HepG2 (cell line): ENCODE measurements at regions not wholly inside any gene's neighbourhood (a gene's known extent, or its start where the extent isn't known, plus 50 kb on each side); places are given as distances from the start of the nearest gene placed in this dataset.

ENCODE experiments used
- ATAC-seq: fragments of 200-7000 bp; cut with Tn5 transposase; 3 replicates; pipeline ENCODE4 v1.9.1; 2020; ENCODE audit warnings: mild to moderate bottlenecking, moderate library complexity
- BruUV-seq: library from RNA; stranded (reverse); fragments of 400-500 nt; replicated peaks from 2 replicates; lab custom pipeline; 2021; lab: Mats Ljungman, UMichigan
- CTCF ChIA-PET: fragments of 300-600 bp; formaldehyde crosslinking; extraction: SDS; loops from one replicate; lab custom pipeline; 2021; ENCODE audit warnings: low total read pairs, inconsistent platforms, low intra/inter-chr PET ratio; lab: Yijun Ruan, JAX
- POLR2A ChIA-PET: fragments of 350-600 bp; sonication (Branson Sonifier 250); formaldehyde crosslinking; loops from one replicate; lab custom pipeline; 2020; ENCODE audit warnings: antibody characterized with exemption, inconsistent platforms; lab: Yijun Ruan, JAX
- DNase-seq: peaks from one replicate; pipeline ENCODE4 v3.0.0-alpha.2; 2015; ENCODE audit warnings: low spot score
- FAIRE-seq: peaks from 3 replicates; lab custom pipeline; 2011; peaks lifted over from hg19 to GRCh38; lab: Jason Lieb, UNC
- H2AFZ ChIP-seq: one replicate; pipeline ENCODE4 v1.6.1; 2011; ENCODE audit warnings: low read length, inconsistent platforms
- H3K27ac ChIP-seq: fragments of 300-600 bp; 3 replicates; pipeline ENCODE4 v1.8.0; 2011; ENCODE audit warnings: mixed run types, mild to moderate bottlenecking, mixed read lengths, low read length, inconsistent platforms; ENCODE audit not compliant: insufficient read depth; ENCODE audit errors: extremely low read length
- H3K27me3 ChIP-seq, 2 experiments: fragments of 200-600 bp in 1 of 2; 2 replicates in 1 of 2; 3 replicates in 1 of 2; pipeline versions ENCODE4 v1.6.0 to v1.8.0; 2011; ENCODE audit warnings: low read length in 2 of 2, mild to moderate bottlenecking in 2 of 2, moderate library complexity in 2 of 2, inconsistent platforms in 1 of 2; ENCODE audit not compliant: insufficient read depth in 2 of 2, control insufficient read depth in 1 of 2
- H3K36me3 ChIP-seq, 2 experiments: fragments of 200-600 bp in 1 of 2; replicated peaks in 1 of 2; 2 replicates in 1 of 2; 3 replicates in 1 of 2; pipeline versions ENCODE4 v1.5.1 to v1.8.0; 2011; ENCODE audit warnings: low read length in 2 of 2, inconsistent platforms in 1 of 2; ENCODE audit not compliant: insufficient read depth in 2 of 2, control insufficient read depth in 1 of 2
- H3K4me1 ChIP-seq: 2 replicates; pipeline ENCODE4 v1.5.1; 2012; ENCODE audit warnings: low read length, inconsistent platforms; ENCODE audit not compliant: insufficient read depth
- H3K4me2 ChIP-seq: 2 replicates; pipeline ENCODE4 v1.6.0; 2011; ENCODE audit warnings: low read depth, low read length, inconsistent platforms
- H3K4me3 ChIP-seq, 3 experiments: fragments of 200-600 bp in 1 of 3; sonication (generic), shearing (Covaris generic) in 1 of 3; replicated peaks in 1 of 3; 2 replicates each; pipeline ENCODE4 v1.5.1; 2011 to 2016; ENCODE audit warnings: low read length in 3 of 3, inconsistent platforms in 2 of 3, low read depth in 2 of 3, mild to moderate bottlenecking in 2 of 3, control low read depth in 1 of 3, mixed read lengths in 1 of 3; ENCODE audit not compliant: insufficient read depth in 1 of 3
- H3K79me2 ChIP-seq: one replicate; pipeline ENCODE4 v1.6.1; 2011; ENCODE audit warnings: low read length, inconsistent platforms; ENCODE audit not compliant: insufficient read depth
- H3K9ac ChIP-seq: 2 replicates; pipeline ENCODE4 v1.6.0; 2011; ENCODE audit warnings: mild to moderate bottlenecking, low read depth, low read length, inconsistent platforms; ENCODE audit not compliant: insufficient read depth
- H3K9me3 ChIP-seq: 2 replicates; pipeline ENCODE4 v1.5.1; 2012; ENCODE audit warnings: mild to moderate bottlenecking, low read length
- H4K20me1 ChIP-seq: 2 replicates; pipeline ENCODE4 v1.6.0; 2011; ENCODE audit warnings: inconsistent platforms, mild to moderate bottlenecking, low read length, moderate library complexity; ENCODE audit not compliant: insufficient read depth
- DMAP1 ChIP-seq: IDR thresholded peaks from 2 replicates; pipeline ENCODE4 v1.6.1; 2016
- FOXM1 ChIP-seq: sonication (generic); formaldehyde crosslinking; IDR thresholded peaks from 2 replicates; pipeline ENCODE4 v1.5.0; 2020; ENCODE audit warnings: missing genetic modification reagents
- MAFF ChIP-seq: IDR thresholded peaks from 2 replicates; pipeline ENCODE4 v1.6.1; 2011; ENCODE audit warnings: low read depth, low read length, improper control_type of control experiment
- MAFK ChIP-seq, 2 experiments: IDR thresholded peaks in 1 of 2; conservative IDR thresholded peaks in 1 of 2; 2 replicates each; pipeline ENCODE4 v1.6.1; 2011; ENCODE audit warnings: improper control_type of control experiment in 2 of 2, low read length in 2 of 2
- NKX3-1 ChIP-seq: sonication (generic); formaldehyde crosslinking; IDR thresholded peaks from 2 replicates; pipeline ENCODE4 v1.5.0; 2020; ENCODE audit warnings: missing genetic modification reagents
- RARA ChIP-seq: IDR thresholded peaks from 2 replicates; pipeline ENCODE4 v1.6.1; 2016; ENCODE audit warnings: missing genetic modification reagents, missing compliant biosample characterization
- WGBS: methylation state at CpG from one replicate; pipeline ENCODE4 v1.1.6; 2017; ENCODE audit warnings: low lambda C conversion rate; 5-methylcytosine and 5-hydroxymethylcytosine counted together
- in situ Hi-C: cut with HindIII; loops from 2 replicates; pipeline ENCODE4 v1.10.0; 2017; ENCODE audit warnings: low pct_unique_long_range_greater_than_20kb; ENCODE audit not compliant: extremely low pct_ligation_motif_present
- intact Hi-C: fragments of 100-400 bp; cut with micrococcal nuclease; formaldehyde crosslinking; loops from one replicate; pipeline ENCODE4 v1.10.0; 2022; ENCODE audit not compliant: unreplicated experiment
- TF ChIP-seq, protein P1 (sequence below): sonication (generic); formaldehyde crosslinking; conservative IDR thresholded peaks from 2 replicates; pipeline ENCODE4 v1.4.0; 2020; ENCODE audit warnings: mild to moderate bottlenecking, missing genetic modification reagents, moderate library complexity

DNA sequence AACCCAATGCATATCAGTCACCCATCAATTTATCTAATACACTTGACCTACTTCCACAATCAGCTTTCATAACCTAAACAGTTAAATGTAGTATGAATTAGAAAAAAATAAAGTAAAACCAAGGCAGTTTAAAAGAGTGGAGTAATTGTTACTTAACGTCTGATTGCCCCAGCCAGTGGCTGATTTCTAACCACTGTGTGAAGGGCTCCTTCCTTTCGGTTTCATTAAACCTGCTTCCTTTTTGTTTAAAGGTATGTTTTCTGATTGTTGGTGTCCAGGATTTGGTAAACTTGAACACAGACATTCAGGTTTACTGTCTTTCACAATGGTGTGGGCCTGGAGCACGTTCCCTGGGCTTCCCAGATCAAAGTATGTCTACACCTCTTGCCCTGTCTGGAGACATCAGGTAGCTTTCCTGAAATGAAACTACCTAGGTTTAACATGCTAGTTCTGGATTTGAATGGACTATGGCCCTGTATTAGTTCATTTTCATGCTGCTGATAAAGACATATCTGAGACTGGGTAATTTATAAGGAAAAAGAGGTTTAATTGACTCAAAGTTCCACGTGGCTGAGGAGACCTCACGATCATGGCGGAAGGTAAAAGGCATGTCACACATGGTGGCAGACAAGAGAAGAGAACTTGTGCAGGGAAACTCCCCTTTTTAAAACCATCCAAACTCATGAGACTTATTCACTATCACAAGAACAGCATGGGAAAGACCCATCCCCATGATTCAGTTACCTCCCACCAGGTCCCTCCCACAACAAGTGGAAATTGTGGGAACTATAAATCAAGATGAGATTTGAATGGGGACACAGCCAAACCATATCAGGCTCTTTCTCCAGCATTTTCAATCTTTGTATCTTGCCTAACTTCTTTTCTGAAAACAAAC lies 605.2 kb upstream of the ID2 start (continued):
- TF ChIP-seq FOXM1 (no peak), NKX3-1 (CRISPR knock-in tag) (no peak)
- TF ChIP-seq, protein P1, sequence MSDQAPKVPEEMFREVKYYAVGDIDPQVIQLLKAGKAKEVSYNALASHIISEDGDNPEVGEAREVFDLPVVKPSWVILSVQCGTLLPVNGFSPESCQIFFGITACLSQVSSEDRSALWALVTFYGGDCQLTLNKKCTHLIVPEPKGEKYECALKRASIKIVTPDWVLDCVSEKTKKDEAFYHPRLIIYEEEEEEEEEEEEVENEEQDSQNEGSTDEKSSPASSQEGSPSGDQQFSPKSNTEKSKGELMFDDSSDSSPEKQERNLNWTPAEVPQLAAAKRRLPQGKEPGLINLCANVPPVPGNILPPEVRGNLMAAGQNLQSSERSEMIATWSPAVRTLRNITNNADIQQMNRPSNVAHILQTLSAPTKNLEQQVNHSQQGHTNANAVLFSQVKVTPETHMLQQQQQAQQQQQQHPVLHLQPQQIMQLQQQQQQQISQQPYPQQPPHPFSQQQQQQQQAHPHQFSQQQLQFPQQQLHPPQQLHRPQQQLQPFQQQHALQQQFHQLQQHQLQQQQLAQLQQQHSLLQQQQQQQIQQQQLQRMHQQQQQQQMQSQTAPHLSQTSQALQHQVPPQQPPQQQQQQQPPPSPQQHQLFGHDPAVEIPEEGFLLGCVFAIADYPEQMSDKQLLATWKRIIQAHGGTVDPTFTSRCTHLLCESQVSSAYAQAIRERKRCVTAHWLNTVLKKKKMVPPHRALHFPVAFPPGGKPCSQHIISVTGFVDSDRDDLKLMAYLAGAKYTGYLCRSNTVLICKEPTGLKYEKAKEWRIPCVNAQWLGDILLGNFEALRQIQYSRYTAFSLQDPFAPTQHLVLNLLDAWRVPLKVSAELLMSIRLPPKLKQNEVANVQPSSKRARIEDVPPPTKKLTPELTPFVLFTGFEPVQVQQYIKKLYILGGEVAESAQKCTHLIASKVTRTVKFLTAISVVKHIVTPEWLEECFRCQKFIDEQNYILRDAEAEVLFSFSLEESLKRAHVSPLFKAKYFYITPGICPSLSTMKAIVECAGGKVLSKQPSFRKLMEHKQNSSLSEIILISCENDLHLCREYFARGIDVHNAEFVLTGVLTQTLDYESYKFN (CRISPR knock-in tag), result no peak

DNA sequence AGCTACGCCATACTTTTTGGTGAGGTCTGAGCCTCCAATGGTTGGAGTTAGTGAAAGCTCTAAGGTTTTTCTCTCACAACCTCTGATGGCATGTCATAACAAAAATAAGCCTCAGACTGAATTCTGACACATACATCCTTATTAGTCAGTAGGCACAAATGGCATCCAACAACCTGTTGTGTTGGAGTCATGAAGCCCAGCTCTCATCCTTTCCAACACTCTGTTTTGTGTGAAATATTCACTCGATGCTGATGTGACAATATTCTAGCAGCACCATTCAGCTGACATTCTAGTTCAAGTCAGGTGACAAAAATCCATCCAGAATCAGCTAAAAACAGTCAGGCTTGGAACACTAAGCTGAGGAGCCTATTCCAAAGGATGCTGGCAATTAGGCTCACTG lies 603.2 kb upstream of the ID2 start:
- Histone ChIP-seq H3K9ac (no peak overlapping the region), H3K4me1 (peaks cover 22% of the 10 kb centered on the region), H3K27me3 (no peaks in the 10 kb centered on the region; a peak in 1 of 5 replicates), H4K20me1 (no peaks in the 10 kb centered on the region), H2AFZ (no peak overlapping the region), H3K27ac (no peak overlapping the region), H3K4me3 (no peak overlapping the region), H3K4me2 (no peak overlapping the region), H3K36me3 (no peaks in the 10 kb centered on the region), H3K9me3 (no peaks in the 10 kb centered on the region), H3K79me2 (no peaks in the 10 kb centered on the region)
- in situ Hi-C loops (no loop called here), intact Hi-C loops (no loop called here)
- DNase-seq, result no peak
- no peak for FAIRE-seq
- TF ChIP-seq RARA (CRISPR knock-in tag) (no peak), MAFF (peak; percentile 64), MAFK (conservative IDR thresholded peaks at IDR 0.05 in 1 of 2, IDR thresholded peaks at IDR 0.05 in 1 of 2; ENCODE audit: low read length in 2 of 2) (peak; percentile 58 to 68), DMAP1 (CRISPR knock-in tag) (no peak)
- ChIA-PET POLR2A (no interaction called here), CTCF (no interaction called here)
- ATAC-seq, result no peak
- no TSS peak for BruUV-seq
- WGBS, result 91% methylated on average over 2 of the region's 2 CpGs
